Activated CD4-positive, alpha-beta T cell treated with anti-CD3 and anti-CD28 coated beads, Interleukin-2, amount 10 ng/mL, durations not matched to agents 7 days and 5 days (primary cell): ENCODE measurements at regions not wholly inside any gene's neighbourhood (a gene's known extent, or its start where the extent isn't known, plus 50 kb on each side); places are given as distances from the start of the nearest gene placed in this dataset.
"Not testable (repeated sequence)": the region's sequence is repeated elsewhere in the genome, so short reads cannot be mapped to it uniquely, and the experiment has no call there.

Experiments used
- CTCF ChIA-PET: fragments of 350-600 bp; sonication (Branson Sonifier 250); formaldehyde crosslinking; loops from one replicate; lab custom pipeline; 2021; ENCODE audit warnings: antibody characterized with exemption; lab: Charles Lee
- POLR2A ChIA-PET: fragments of 350-600 bp; sonication (Branson Sonifier 250); formaldehyde crosslinking; loops from one replicate; lab custom pipeline; 2021; ENCODE audit warnings: antibody characterized with exemption; lab: Charles Lee
- DNase-seq: peaks from one replicate; pipeline ENCODE4 v3.0.0-alpha.2; 2020
- H3K27ac Mint-ChIP-seq: one replicate; pipeline ENCODE4 v1.8.0; 2021; ENCODE audit warnings: mild to moderate bottlenecking, moderate library complexity, mixed read lengths
- H3K27me3 Mint-ChIP-seq: one replicate; pipeline ENCODE4 v1.8.0; 2021; ENCODE audit warnings: mixed read lengths
- H3K36me3 Mint-ChIP-seq: one replicate; pipeline ENCODE4 v1.8.0; 2021; ENCODE audit warnings: low read depth, mixed read lengths
- H3K4me1 Mint-ChIP-seq: one replicate; pipeline ENCODE4 v1.8.0; 2021; ENCODE audit warnings: mixed read lengths
- H3K4me3 Mint-ChIP-seq: one replicate; pipeline ENCODE4 v1.8.0; 2021; ENCODE audit warnings: mild to moderate bottlenecking, moderate library complexity, mixed read lengths
- H3K9me3 Mint-ChIP-seq: one replicate; pipeline ENCODE4 v1.8.0; 2021; ENCODE audit warnings: mixed read lengths

- ChIA-PET POLR2A (no interaction called here), CTCF (no interaction called here)
- Mint-ChIP-seq H3K36me3 (no peaks in the 10 kb centered on the region), H3K4me3 (no peak overlapping the region), H3K27me3 (peaks cover 14% of the 10 kb centered on the region), H3K27ac (no peak overlapping the region), H3K4me1 (no peaks in the 10 kb centered on the region), H3K9me3 (no peaks in the 10 kb centered on the region)
- no peak for DNase-seq
Measured at GRCh38 chr2:109669731-109670130, 55.6 kb downstream of the SOWAHC start.

- CTCF ChIA-PET: no interaction called here
- POLR2A ChIA-PET: no interaction called here
- peaks cover 14% of the 10 kb centered on the region for H3K27me3 Mint-ChIP-seq
- no peaks in the 10 kb centered on the region for H3K9me3 Mint-ChIP-seq
- no peak for DNase-seq
- no peaks in the 10 kb centered on the region for H3K36me3 Mint-ChIP-seq
- H3K4me3 Mint-ChIP-seq: no peak overlapping the region
- no peak overlapping the region for H3K27ac Mint-ChIP-seq
- H3K4me1 Mint-ChIP-seq: no peaks in the 10 kb centered on the region
Measured at GRCh38 chr2:109670556-109671411, 56.6 kb downstream of the SOWAHC start.

GRCh38 chr2:109674894-109675534, 60.9 kb downstream of the SOWAHC start:
- no peak overlapping the region for H3K4me3 Mint-ChIP-seq
- H3K9me3 Mint-ChIP-seq: no peaks in the 10 kb centered on the region
- no peak for DNase-seq
- no peaks in the 10 kb centered on the region for H3K4me1 Mint-ChIP-seq
- no peaks in the 10 kb centered on the region for H3K36me3 Mint-ChIP-seq
- no peak overlapping the region for H3K27ac Mint-ChIP-seq
- CTCF ChIA-PET: no interaction called here
- H3K27me3 Mint-ChIP-seq: peaks cover 13% of the 10 kb centered on the region
- POLR2A ChIA-PET: no interaction called here

- Mint-ChIP-seq H3K9me3 (no peaks in the 10 kb centered on the region), H3K4me3 (no peak overlapping the region), H3K36me3 (no peaks in the 10 kb centered on the region), H3K27ac (no peak overlapping the region), H3K27me3 (peaks cover 13% of the 10 kb centered on the region), H3K4me1 (no peaks in the 10 kb centered on the region)
- ChIA-PET POLR2A (no interaction called here), CTCF (no interaction called here)
- DNase-seq: no peak
Measured at GRCh38 chr2:109675666-109676345, 61.6 kb downstream of the SOWAHC start.

GRCh38 chr2:109676346-109676902, 62.3 kb downstream of the SOWAHC start:
- ChIA-PET CTCF (no interaction called here), POLR2A (no interaction called here)
- Mint-ChIP-seq H3K9me3 (no peaks in the 10 kb centered on the region), H3K4me3 (no peak overlapping the region), H3K27me3 (peaks cover 13% of the 10 kb centered on the region), H3K4me1 (no peaks in the 10 kb centered on the region), H3K27ac (no peak overlapping the region), H3K36me3 (no peaks in the 10 kb centered on the region)
- no peak for DNase-seq

GRCh38 chr2:109677121-109677731, 63.1 kb downstream of the SOWAHC start:
- POLR2A ChIA-PET, H3K27ac Mint-ChIP-seq, H3K36me3 Mint-ChIP-seq, H3K9me3 Mint-ChIP-seq, H3K4me1 Mint-ChIP-seq, H3K4me3 Mint-ChIP-seq, DNase-seq: not testable (repeated sequence)
- CTCF ChIA-PET: interaction anchor here (1.1 kb wide), 1 partner anchor 15 kb away, joined by 3 read pairs; no protein-coding TSS in a partner anchor
- peaks cover 13% of the 10 kb centered on the region for H3K27me3 Mint-ChIP-seq

- H3K9me3 Mint-ChIP-seq: no peaks in the 10 kb centered on the region
- peaks cover 13% of the 10 kb centered on the region for H3K27me3 Mint-ChIP-seq
- H3K27ac Mint-ChIP-seq: no peak overlapping the region
- ChIA-PET POLR2A (no interaction called here), CTCF (interaction anchor here (1.1 kb wide), 2 partner anchors 15 to 20 kb away, joined by 3 to 7 read pairs; no protein-coding TSS in a partner anchor)
- H3K4me3 Mint-ChIP-seq: no peak overlapping the region
- no peaks in the 10 kb centered on the region for H3K4me1 Mint-ChIP-seq
- no peak for DNase-seq
- no peaks in the 10 kb centered on the region for H3K36me3 Mint-ChIP-seq
Measured at GRCh38 chr2:109677835-109678580, 63.8 kb downstream of the SOWAHC start.

GRCh38 chr2:109678724-109679201, 64.6 kb downstream of the SOWAHC start:
- CTCF ChIA-PET: interaction anchor here (1.1 kb wide), 1 partner anchor 19 kb away, joined by 7 read pairs; no protein-coding TSS in a partner anchor
- H3K4me1 Mint-ChIP-seq, H3K27ac Mint-ChIP-seq, H3K36me3 Mint-ChIP-seq, H3K4me3 Mint-ChIP-seq, POLR2A ChIA-PET, DNase-seq, H3K27me3 Mint-ChIP-seq, H3K9me3 Mint-ChIP-seq: not testable (repeated sequence)

- ChIA-PET POLR2A (interaction anchor here (0.6 kb wide), 1 partner anchor 155 kb away, joined by 5 read pairs; no protein-coding TSS in a partner anchor), CTCF (interaction anchor here (1.1 kb wide), 1 partner anchor 18 kb away, joined by 7 read pairs; no protein-coding TSS in a partner anchor)
- H3K36me3 Mint-ChIP-seq: no peaks in the 10 kb centered on the region
- H3K9me3 Mint-ChIP-seq: no peaks in the 10 kb centered on the region
- H3K4me1 Mint-ChIP-seq: no peaks in the 10 kb centered on the region
- DNase-seq: no peak
- H3K4me3 Mint-ChIP-seq: no peak overlapping the region
- no peak overlapping the region for H3K27ac Mint-ChIP-seq
- peaks cover 9% of the 10 kb centered on the region for H3K27me3 Mint-ChIP-seq
Measured at GRCh38 chr2:109679225-109679624, 65.1 kb downstream of the SOWAHC start.

- Mint-ChIP-seq H3K36me3 (no peaks in the 10 kb centered on the region), H3K4me3 (no peak overlapping the region), H3K27me3 (peaks cover 8% of the 10 kb centered on the region), H3K27ac (no peak overlapping the region), H3K9me3 (no peaks in the 10 kb centered on the region), H3K4me1 (no peaks in the 10 kb centered on the region)
- POLR2A ChIA-PET: interaction anchor here (0.6 kb wide), 1 partner anchor 156 kb away, joined by 5 read pairs; no protein-coding TSS in a partner anchor
- CTCF ChIA-PET: no interaction called here
- DNase-seq: no peak
Measured at GRCh38 chr2:109679626-109680025, 65.5 kb downstream of the SOWAHC start.

GRCh38 chr2:109680523-109681297, 66.5 kb downstream of the SOWAHC start:
- CTCF ChIA-PET: interaction anchor here (0.5 to 0.6 kb wide), 2 partner anchors 14 to 38 kb away, joined by 3 to 4 read pairs; no protein-coding TSS in a partner anchor
- no peaks in the 10 kb centered on the region for H3K4me1 Mint-ChIP-seq
- no peaks in the 10 kb centered on the region for H3K9me3 Mint-ChIP-seq
- DNase-seq: no peak
- H3K27ac Mint-ChIP-seq: no peak overlapping the region
- H3K27me3 Mint-ChIP-seq: peaks cover 11% of the 10 kb centered on the region
- POLR2A ChIA-PET: no interaction called here
- no peaks in the 10 kb centered on the region for H3K36me3 Mint-ChIP-seq
- H3K4me3 Mint-ChIP-seq: no peak overlapping the region
